ENCODE measurements at regions not wholly inside any gene's neighbourhood (a gene's known extent, or its start where the extent isn't known, plus 50 kb on each side); places are given as distances from the start of the nearest gene placed in this dataset.

DNA sequence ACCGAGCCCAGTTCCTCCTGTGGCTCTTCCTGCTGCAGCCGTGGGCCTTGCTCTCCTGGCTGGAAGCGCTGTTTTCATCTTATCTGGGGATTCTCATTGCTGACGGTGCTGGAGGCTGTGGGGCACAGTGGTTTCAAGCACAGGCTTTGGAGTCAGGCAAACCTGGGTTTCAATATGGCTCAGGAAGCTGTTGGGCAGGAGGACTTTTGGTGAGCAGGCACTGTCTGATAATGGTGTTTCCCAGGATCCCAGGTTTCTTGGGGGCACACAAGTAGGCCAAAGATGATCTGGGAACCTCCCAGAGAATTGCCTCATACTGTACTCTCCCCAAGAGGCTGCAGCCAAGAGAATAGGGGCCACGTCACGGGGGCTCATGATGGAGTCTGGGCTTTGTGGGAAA, 105.6 kb upstream of the TRABD2B start:
- no peak for TF ChIP-seq POLR2AphosphoS5 (IDR thresholded peaks at IDR 0.05)
- TF ChIP-seq POLR2A (IDR thresholded peaks at IDR 0.05): no peak
